ENCODE measurements at regions not wholly inside any gene's neighbourhood (a gene's known extent, or its start where the extent isn't known, plus 50 kb on each side); places are given as distances from the start of the nearest gene placed in this dataset.

DNA sequence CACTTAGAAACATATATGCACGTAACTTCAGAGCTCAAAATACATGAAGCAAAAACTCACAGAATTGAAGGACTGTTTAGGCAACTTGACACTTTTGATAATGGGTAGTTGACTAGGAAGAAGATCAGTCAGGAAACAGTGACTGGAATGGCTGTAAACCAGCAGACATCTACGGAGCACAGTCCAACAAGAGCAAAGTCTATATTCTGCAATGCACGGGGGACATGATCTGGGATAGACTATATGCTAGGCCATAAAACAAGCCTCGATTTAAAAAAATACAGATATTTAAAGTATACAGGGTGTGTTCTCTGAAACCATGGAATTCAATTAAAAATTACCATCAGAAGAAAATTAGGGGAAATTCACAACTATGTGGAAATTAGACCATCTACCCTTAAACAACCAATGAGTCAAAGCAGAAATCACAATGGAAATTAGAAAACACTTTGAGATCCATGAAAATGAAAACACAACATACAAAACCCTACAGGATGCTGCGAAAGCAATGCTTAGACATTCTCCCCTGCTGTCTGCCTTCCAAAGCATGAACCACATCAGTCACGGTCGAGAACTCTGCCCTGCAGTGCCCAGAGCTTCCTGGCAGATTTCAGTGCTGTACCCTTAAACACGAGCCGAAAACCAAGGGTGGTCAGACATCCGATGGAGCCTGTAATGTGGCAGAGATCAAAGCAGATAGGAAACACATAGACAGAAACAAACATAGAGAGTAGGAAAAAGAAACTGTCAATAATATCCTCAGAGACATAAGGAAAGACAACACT, 651.9 kb upstream of the HS6ST1 start:
- TF ChIP-seq, protein P1, sequence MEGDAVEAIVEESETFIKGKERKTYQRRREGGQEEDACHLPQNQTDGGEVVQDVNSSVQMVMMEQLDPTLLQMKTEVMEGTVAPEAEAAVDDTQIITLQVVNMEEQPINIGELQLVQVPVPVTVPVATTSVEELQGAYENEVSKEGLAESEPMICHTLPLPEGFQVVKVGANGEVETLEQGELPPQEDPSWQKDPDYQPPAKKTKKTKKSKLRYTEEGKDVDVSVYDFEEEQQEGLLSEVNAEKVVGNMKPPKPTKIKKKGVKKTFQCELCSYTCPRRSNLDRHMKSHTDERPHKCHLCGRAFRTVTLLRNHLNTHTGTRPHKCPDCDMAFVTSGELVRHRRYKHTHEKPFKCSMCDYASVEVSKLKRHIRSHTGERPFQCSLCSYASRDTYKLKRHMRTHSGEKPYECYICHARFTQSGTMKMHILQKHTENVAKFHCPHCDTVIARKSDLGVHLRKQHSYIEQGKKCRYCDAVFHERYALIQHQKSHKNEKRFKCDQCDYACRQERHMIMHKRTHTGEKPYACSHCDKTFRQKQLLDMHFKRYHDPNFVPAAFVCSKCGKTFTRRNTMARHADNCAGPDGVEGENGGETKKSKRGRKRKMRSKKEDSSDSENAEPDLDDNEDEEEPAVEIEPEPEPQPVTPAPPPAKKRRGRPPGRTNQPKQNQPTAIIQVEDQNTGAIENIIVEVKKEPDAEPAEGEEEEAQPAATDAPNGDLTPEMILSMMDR (IDR thresholded peaks at IDR 0.05; ENCODE audit: insufficient read depth, low read length) = no peak
- TF ChIP-seq GABPA (IDR thresholded peaks at IDR 0.05; ENCODE audit: low read depth) (no peak), POLR2AphosphoS5 (IDR thresholded peaks at IDR 0.05; ENCODE audit: low read depth) (no peak), SPI1 (IDR thresholded peaks at IDR 0.05; ENCODE audit: borderline replicate concordance, low read depth) (no peak)
- TF ChIP-seq, protein P2, sequence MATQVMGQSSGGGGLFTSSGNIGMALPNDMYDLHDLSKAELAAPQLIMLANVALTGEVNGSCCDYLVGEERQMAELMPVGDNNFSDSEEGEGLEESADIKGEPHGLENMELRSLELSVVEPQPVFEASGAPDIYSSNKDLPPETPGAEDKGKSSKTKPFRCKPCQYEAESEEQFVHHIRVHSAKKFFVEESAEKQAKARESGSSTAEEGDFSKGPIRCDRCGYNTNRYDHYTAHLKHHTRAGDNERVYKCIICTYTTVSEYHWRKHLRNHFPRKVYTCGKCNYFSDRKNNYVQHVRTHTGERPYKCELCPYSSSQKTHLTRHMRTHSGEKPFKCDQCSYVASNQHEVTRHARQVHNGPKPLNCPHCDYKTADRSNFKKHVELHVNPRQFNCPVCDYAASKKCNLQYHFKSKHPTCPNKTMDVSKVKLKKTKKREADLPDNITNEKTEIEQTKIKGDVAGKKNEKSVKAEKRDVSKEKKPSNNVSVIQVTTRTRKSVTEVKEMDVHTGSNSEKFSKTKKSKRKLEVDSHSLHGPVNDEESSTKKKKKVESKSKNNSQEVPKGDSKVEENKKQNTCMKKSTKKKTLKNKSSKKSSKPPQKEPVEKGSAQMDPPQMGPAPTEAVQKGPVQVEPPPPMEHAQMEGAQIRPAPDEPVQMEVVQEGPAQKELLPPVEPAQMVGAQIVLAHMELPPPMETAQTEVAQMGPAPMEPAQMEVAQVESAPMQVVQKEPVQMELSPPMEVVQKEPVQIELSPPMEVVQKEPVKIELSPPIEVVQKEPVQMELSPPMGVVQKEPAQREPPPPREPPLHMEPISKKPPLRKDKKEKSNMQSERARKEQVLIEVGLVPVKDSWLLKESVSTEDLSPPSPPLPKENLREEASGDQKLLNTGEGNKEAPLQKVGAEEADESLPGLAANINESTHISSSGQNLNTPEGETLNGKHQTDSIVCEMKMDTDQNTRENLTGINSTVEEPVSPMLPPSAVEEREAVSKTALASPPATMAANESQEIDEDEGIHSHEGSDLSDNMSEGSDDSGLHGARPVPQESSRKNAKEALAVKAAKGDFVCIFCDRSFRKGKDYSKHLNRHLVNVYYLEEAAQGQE (IDR thresholded peaks at IDR 0.05; ENCODE audit: insufficient replicate concordance, low read depth) = no peak

All from HL-60 (cell line).